ENCODE measurements at regions not wholly inside any gene's neighbourhood (a gene's known extent, or its start where the extent isn't known, plus 50 kb on each side); places are given as distances from the start of the nearest gene placed in this dataset.

DNA sequence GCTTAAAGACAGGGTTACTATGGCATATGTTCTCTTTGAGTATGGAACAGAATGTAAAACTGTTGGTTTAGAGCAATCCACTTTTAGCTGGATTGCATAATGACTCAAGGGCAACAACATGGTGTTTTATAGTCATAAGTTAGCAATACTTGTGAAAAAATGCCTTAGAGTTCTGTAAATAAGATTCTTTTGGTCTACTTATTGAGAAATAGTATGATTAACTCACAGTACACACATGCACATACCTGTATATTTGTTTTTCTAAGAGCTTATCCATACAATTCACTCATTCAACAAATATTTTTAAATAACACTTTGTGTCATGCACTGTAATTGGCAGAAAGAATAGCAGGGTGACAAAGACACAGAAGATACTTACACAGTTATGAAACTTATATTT is 1415.5 kb downstream of the PCDH7 start:
- Histone ChIP-seq H3K9me3 (no peaks in the 10 kb centered on the region), H3K27ac (no peak overlapping the region), H3K4me1 (no peaks in the 10 kb centered on the region), H3K4me3 (no peak overlapping the region), H3K27me3 (no peaks in the 10 kb centered on the region), H3K36me3 (no peaks in the 10 kb centered on the region)
- DNase-seq (no peak), ATAC-seq (no peak)
- intact Hi-C loops (cut with DNase I): no loop called here
- TF ChIP-seq, protein P1, sequence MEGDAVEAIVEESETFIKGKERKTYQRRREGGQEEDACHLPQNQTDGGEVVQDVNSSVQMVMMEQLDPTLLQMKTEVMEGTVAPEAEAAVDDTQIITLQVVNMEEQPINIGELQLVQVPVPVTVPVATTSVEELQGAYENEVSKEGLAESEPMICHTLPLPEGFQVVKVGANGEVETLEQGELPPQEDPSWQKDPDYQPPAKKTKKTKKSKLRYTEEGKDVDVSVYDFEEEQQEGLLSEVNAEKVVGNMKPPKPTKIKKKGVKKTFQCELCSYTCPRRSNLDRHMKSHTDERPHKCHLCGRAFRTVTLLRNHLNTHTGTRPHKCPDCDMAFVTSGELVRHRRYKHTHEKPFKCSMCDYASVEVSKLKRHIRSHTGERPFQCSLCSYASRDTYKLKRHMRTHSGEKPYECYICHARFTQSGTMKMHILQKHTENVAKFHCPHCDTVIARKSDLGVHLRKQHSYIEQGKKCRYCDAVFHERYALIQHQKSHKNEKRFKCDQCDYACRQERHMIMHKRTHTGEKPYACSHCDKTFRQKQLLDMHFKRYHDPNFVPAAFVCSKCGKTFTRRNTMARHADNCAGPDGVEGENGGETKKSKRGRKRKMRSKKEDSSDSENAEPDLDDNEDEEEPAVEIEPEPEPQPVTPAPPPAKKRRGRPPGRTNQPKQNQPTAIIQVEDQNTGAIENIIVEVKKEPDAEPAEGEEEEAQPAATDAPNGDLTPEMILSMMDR (IDR thresholded peaks at IDR 0.05): no peak

DNA sequence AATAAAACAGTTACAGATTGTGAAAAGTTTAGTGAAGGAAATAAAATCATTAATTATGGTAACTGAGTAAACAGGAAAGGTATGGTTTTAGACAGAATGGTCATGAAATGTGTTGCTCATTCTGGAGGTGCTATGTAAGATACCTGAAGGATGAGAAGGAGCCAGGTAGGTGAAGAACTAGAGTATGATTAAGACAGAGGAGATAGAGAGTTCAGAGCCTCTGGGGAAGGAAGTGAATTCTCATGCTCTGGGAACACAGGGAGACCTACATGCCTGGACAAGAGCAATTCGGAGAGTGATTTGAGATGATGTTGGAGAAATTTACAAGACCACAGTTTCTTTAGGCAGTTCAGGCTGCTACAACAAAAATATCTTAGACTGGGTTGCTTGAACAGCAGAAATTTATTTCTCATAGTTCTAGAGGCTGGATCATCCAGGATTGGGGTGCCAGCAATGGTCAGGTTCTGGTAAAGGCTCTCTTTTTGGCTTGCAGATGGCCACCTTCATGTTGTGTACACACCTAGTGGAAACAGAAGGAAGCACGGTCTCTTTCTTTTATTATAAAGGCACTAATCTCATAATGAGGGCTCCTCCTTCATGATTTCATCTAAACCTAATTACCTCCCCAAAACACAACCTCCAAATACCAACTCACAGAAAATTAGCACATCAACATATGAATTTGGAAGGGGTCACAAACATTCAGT is 1416.1 kb downstream of the PCDH7 start:
- Histone ChIP-seq H3K36me3 (no peaks in the 10 kb centered on the region), H3K27ac (no peak overlapping the region), H3K27me3 (no peaks in the 10 kb centered on the region), H3K9me3 (no peaks in the 10 kb centered on the region), H3K4me1 (no peaks in the 10 kb centered on the region), H3K4me3 (no peak overlapping the region)
- DNase-seq (no peak), ATAC-seq (no peak)
- intact Hi-C loops (cut with DNase I): no loop called here
- TF ChIP-seq, protein P1 (IDR thresholded peaks at IDR 0.05): no peak

DNA sequence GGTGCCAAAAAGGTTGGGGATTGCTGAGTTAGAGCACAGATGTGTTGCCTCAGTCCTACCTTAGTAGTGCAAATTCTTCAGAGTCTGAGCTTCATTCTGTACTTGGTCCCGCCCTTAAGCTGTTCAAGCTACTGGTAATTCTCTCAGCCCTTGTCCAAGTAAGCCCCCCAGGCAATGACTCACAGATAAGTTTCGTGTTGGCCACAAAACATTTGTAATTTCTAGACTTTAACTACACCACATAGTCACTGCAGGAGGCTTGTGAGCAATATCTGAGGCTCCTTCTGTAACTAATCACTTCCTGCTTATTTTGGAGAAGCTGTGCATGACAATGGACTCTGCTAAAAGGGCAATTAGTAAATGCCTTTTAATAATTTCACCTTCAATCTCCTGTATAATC is 1420.5 kb downstream of the PCDH7 start:
- ATAC-seq: no peak
- Histone ChIP-seq H3K27me3 (no peaks in the 10 kb centered on the region), H3K27ac (no peak overlapping the region), H3K9me3 (no peaks in the 10 kb centered on the region), H3K4me1 (no peaks in the 10 kb centered on the region), H3K4me3 (no peak overlapping the region), H3K36me3 (no peaks in the 10 kb centered on the region)
- no peak for DNase-seq
- TF ChIP-seq, protein P1 (IDR thresholded peaks at IDR 0.05): no peak
- intact Hi-C loops (cut with DNase I): no loop called here

DNA sequence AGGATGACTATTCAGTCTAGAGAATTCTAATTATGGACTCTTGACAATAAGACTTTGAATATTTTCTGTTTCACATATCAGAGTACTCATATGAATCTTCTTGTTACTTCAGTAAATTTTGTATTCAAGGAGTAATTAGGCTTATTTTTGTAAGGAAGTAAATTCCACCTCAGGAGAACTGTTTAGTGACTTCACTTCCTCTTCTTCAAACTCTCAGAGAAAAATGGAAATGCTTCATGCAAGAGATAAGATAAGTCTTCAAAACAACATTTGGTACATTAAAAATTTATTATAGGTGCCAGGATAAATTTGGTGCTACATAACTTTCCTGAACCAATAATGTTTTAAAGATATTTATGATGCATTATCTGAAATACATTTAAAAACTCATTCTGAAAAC is 1421.9 kb downstream of the PCDH7 start:
- no peaks in the 10 kb centered on the region for H3K27me3 ChIP-seq
- TF ChIP-seq, protein P1 (IDR thresholded peaks at IDR 0.05): no peak
- ATAC-seq: no peak
- no peaks in the 10 kb centered on the region for H3K36me3 ChIP-seq
- H3K4me1 ChIP-seq: no peaks in the 10 kb centered on the region
- no peak for DNase-seq
- no peak overlapping the region for H3K27ac ChIP-seq
- intact Hi-C loops (cut with DNase I): no loop called here
- no peaks in the 10 kb centered on the region for H3K9me3 ChIP-seq
- no peak overlapping the region for H3K4me3 ChIP-seq

DNA sequence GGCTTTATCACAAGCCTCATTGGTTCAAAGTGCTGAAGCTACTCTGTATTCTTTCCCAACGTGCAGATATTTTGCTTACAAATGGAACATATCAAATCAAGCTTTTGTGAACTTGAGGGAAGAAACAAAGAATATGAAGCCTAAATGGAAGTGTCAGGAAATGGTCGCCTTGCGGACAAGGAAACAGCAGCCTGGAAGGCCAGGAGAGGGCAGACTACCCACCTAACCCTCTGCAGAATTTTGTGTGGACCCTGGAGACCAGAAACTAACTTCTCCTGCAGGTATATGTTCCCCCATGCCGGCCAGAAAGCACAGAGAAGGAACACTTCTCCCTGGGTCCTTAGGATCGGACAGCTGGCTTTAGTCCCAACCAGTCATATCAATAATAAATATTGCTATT is 1425.8 kb downstream of the PCDH7 start:
- intact Hi-C loops (cut with DNase I): no loop called here
- Histone ChIP-seq H3K9me3 (no peaks in the 10 kb centered on the region), H3K4me3 (no peak overlapping the region), H3K27me3 (no peaks in the 10 kb centered on the region), H3K27ac (no peak overlapping the region), H3K36me3 (no peaks in the 10 kb centered on the region), H3K4me1 (no peaks in the 10 kb centered on the region)
- TF ChIP-seq, protein P1 (IDR thresholded peaks at IDR 0.05): no peak
- ATAC-seq (no peak), DNase-seq (no peak)
